Neural progenitor cell (in vitro differentiated cells): ENCODE measurements at regions not wholly inside any gene's neighbourhood (a gene's known extent, or its start where the extent isn't known, plus 50 kb on each side); places are given as distances from the start of the nearest gene placed in this dataset.

Source experiments
- DNase-seq: peaks from one replicate; pipeline ENCODE4 v3.0.0-alpha.2; 2016; ENCODE audit warnings: low spot score
- H2AFZ ChIP-seq: fragments of 200-600 bp; sonication (generic); replicated peaks from 2 replicates; pipeline ENCODE4 v1.6.1; 2016; ENCODE audit warnings: antibody characterized with exemption
- H3F3A ChIP-seq: fragments of 200-600 bp; sonication (generic); 2 replicates; pipeline ENCODE4 v1.6.1; 2016; ENCODE audit warnings: antibody characterized with exemption, low read depth
- H3K27ac ChIP-seq: fragments of 200-600 bp; sonication (generic); 2 replicates; pipeline ENCODE4 v1.5.1; 2016; ENCODE audit warnings: mild to moderate bottlenecking
- H3K27me3 ChIP-seq: fragments of 200-600 bp; sonication (generic); 2 replicates; pipeline ENCODE4 v1.6.1; 2016; ENCODE audit warnings: mild to moderate bottlenecking, moderate library complexity
- H3K36me3 ChIP-seq: fragments of 200-600 bp; sonication (generic); 2 replicates; pipeline ENCODE4 v1.5.1; 2016
- H3K4me1 ChIP-seq: fragments of 200-600 bp; sonication (generic); 2 replicates; pipeline ENCODE4 v1.6.1; 2016; ENCODE audit warnings: mixed run types
- H3K4me2 ChIP-seq: fragments of 200-600 bp; sonication (generic); 2 replicates; pipeline ENCODE4 v1.6.1; 2016
- H3K4me3 ChIP-seq: fragments of 200-600 bp; sonication (generic); 2 replicates; pipeline ENCODE4 v1.5.1; 2016
- H3K79me2 ChIP-seq: fragments of 200-600 bp; sonication (generic); 2 replicates; pipeline ENCODE4 v1.6.1; 2016; ENCODE audit warnings: low read depth
- H3K9ac ChIP-seq: fragments of 200-600 bp; sonication (generic); 2 replicates; pipeline ENCODE4 v1.6.1; 2016
- H3K9me3 ChIP-seq: fragments of 200-600 bp; sonication (generic); 2 replicates; pipeline ENCODE4 v1.5.1; 2016; ENCODE audit warnings: low read depth
- H4K20me1 ChIP-seq: fragments of 200-600 bp; sonication (generic); 2 replicates; pipeline ENCODE4 v1.6.1; 2016; ENCODE audit warnings: low read depth
- H3K27ac Mint-ChIP-seq: 3 replicates; pipeline ENCODE4 v1.8.0; 2021; ENCODE audit warnings: mixed read lengths
- H3K27me3 Mint-ChIP-seq: 2 replicates; pipeline ENCODE4 v1.8.0; 2022; ENCODE audit warnings: low read depth, mild to moderate bottlenecking, inconsistent platforms, moderate library complexity, mixed read lengths; ENCODE audit not compliant: insufficient read depth
- H3K36me3 Mint-ChIP-seq: 3 replicates; pipeline ENCODE4 v1.8.0; 2021; ENCODE audit warnings: mixed read lengths
- H3K4me1 Mint-ChIP-seq: 3 replicates; pipeline ENCODE4 v1.8.0; 2021; ENCODE audit warnings: mixed read lengths
- H3K4me3 Mint-ChIP-seq: 3 replicates; pipeline ENCODE4 v1.8.0; 2021; ENCODE audit warnings: mild to moderate bottlenecking, moderate library complexity, mixed read lengths
- H3K9me3 Mint-ChIP-seq: 3 replicates; pipeline ENCODE4 v1.8.0; 2020; ENCODE audit warnings: mixed read lengths
- CTCF ChIP-seq: fragments of 200-600 bp; sonication (generic); IDR thresholded peaks from 2 replicates; pipeline ENCODE4 v1.5.1; 2017; ENCODE audit warnings: antibody characterized with exemption, mild to moderate bottlenecking
- EZH2 ChIP-seq: fragments of 200-600 bp; sonication (generic); IDR thresholded peaks from 2 replicates; pipeline ENCODE4 v1.6.1; 2017; ENCODE audit warnings: antibody characterized with exemption, mild to moderate bottlenecking, moderate library complexity
- EZH2phosphoT487 ChIP-seq: fragments of 200-600 bp; sonication (generic); IDR thresholded peaks from 2 replicates; pipeline ENCODE4 v1.6.1; 2017; ENCODE audit warnings: antibody characterized with exemption

DNA sequence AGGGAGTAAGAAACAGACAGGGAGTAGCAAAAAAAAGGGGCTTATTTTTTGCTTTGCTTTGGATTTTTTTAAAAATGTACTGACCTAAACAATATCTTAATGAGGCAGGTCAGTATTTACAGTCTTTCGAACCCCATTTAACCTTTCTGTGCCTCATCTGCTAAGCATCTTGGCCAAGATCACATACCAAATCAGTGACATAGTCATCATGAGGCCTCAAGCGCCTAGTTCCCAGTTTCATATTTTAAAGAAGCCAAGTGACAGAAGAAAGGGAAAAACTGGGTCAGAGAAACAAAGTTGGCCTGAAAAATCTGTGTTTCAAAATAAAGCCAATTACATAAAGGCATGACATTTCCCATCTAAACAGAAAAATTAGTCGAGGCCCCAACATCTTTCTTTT lies 94.6 kb upstream of the WDR44 start:
- Histone ChIP-seq H3F3A (no peaks in the 10 kb centered on the region), H3K27me3 (no peaks in the 10 kb centered on the region), H2AFZ (no peak overlapping the region), H3K36me3 (no peaks in the 10 kb centered on the region), H3K4me2 (no peak overlapping the region), H3K79me2 (no peaks in the 10 kb centered on the region), H3K27ac (no peak overlapping the region), H3K9me3 (no peaks in the 10 kb centered on the region), H3K9ac (no peak overlapping the region), H3K4me3 (no peak overlapping the region), H4K20me1 (no peaks in the 10 kb centered on the region), H3K4me1 (no peaks in the 10 kb centered on the region)
- H3K36me3 Mint-ChIP-seq, result no peaks in the 10 kb centered on the region
- no peaks in the 10 kb centered on the region for H3K4me1 Mint-ChIP-seq
- H3K27me3 Mint-ChIP-seq, result no peaks in the 10 kb centered on the region
- no peak overlapping the region for H3K4me3 Mint-ChIP-seq
- TF ChIP-seq EZH2 (no peak), EZH2phosphoT487 (no peak), CTCF (no peak)
- no peaks in the 10 kb centered on the region for H3K9me3 Mint-ChIP-seq
- no peak overlapping the region for H3K27ac Mint-ChIP-seq
- no peak for DNase-seq

DNA sequence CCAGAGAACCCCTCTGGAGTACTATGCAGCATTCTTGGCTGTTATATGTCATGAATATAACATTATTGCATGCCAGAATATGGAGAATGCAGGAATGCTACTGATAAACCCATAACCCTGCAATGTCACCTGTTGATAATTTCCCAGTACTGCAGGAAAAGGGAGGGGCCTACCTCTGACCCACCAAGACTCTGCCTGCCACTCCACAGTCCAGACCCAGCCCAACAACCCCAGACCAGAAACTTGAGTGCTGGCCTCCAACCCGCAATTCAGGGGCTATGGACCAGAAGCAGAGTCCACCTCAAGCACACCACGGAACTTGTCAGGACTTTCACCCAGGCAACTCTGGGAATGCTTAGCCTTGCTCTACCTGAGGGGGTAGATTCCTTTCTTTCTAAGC lies 92.9 kb upstream of the WDR44 start:
- Mint-ChIP-seq H3K4me1 (no peaks in the 10 kb centered on the region), H3K9me3 (no peaks in the 10 kb centered on the region), H3K27ac (no peak overlapping the region), H3K4me3 (no peak overlapping the region), H3K27me3 (no peaks in the 10 kb centered on the region), H3K36me3 (no peaks in the 10 kb centered on the region)
- no peak overlapping the region for H3K27ac ChIP-seq
- H2AFZ ChIP-seq, result no peak overlapping the region
- no peak overlapping the region for H3K4me2 ChIP-seq
- H3K79me2 ChIP-seq, result no peaks in the 10 kb centered on the region
- no peak for DNase-seq
- no peaks in the 10 kb centered on the region for H3F3A ChIP-seq
- no peak overlapping the region for H3K9ac ChIP-seq
- no peak overlapping the region for H3K4me3 ChIP-seq
- no peaks in the 10 kb centered on the region for H3K9me3 ChIP-seq
- H4K20me1 ChIP-seq, result no peaks in the 10 kb centered on the region
- no peaks in the 10 kb centered on the region for H3K4me1 ChIP-seq
- no peaks in the 10 kb centered on the region for H3K27me3 ChIP-seq
- H3K36me3 ChIP-seq, result no peaks in the 10 kb centered on the region
- no peak for TF ChIP-seq EZH2phosphoT487
- no peak for TF ChIP-seq CTCF
- TF ChIP-seq EZH2, result no peak

GRCh38 chrX:118254611-118255010 lies 91.3 kb upstream of the WDR44 start:
- H3K27me3 Mint-ChIP-seq, result no peaks in the 10 kb centered on the region
- H3K4me3 ChIP-seq, result no peak overlapping the region
- no peaks in the 10 kb centered on the region for H3K79me2 ChIP-seq
- no peaks in the 10 kb centered on the region for H3K36me3 ChIP-seq
- no peak overlapping the region for H2AFZ ChIP-seq
- H3K9me3 Mint-ChIP-seq, result no peaks in the 10 kb centered on the region
- H3K4me1 ChIP-seq, result no peaks in the 10 kb centered on the region
- H3K4me3 Mint-ChIP-seq, result no peak overlapping the region
- no peaks in the 10 kb centered on the region for H3F3A ChIP-seq
- no peaks in the 10 kb centered on the region for H3K4me1 Mint-ChIP-seq
- H3K36me3 Mint-ChIP-seq, result no peaks in the 10 kb centered on the region
- no peak overlapping the region for H3K9ac ChIP-seq
- no peaks in the 10 kb centered on the region for H3K9me3 ChIP-seq
- peak; percentile 60 for DNase-seq
- TF ChIP-seq EZH2phosphoT487 (no peak), EZH2 (no peak), CTCF (peak; percentile 71)
- no peaks in the 10 kb centered on the region for H4K20me1 ChIP-seq
- H3K27me3 ChIP-seq, result no peaks in the 10 kb centered on the region
- no peak overlapping the region for H3K4me2 ChIP-seq
- H3K27ac ChIP-seq, result no peak overlapping the region
- H3K27ac Mint-ChIP-seq, result no peak overlapping the region

GRCh38 chrX:118255921-118256320 lies 90.0 kb upstream of the WDR44 start:
- H3K4me2 ChIP-seq, result no peak overlapping the region
- H2AFZ ChIP-seq, result no peak overlapping the region
- Mint-ChIP-seq H3K36me3 (no peaks in the 10 kb centered on the region), H3K9me3 (no peaks in the 10 kb centered on the region), H3K4me1 (no peaks in the 10 kb centered on the region), H3K27me3 (no peaks in the 10 kb centered on the region), H3K27ac (no peak overlapping the region), H3K4me3 (no peak overlapping the region)
- H3K4me3 ChIP-seq, result no peak overlapping the region
- no peak for TF ChIP-seq EZH2phosphoT487
- no peak for TF ChIP-seq EZH2
- no peak for TF ChIP-seq CTCF
- no peaks in the 10 kb centered on the region for H3K27me3 ChIP-seq
- H3K27ac ChIP-seq, result no peak overlapping the region
- no peak for DNase-seq
- no peaks in the 10 kb centered on the region for H3K79me2 ChIP-seq
- H3K9me3 ChIP-seq, result no peaks in the 10 kb centered on the region
- no peaks in the 10 kb centered on the region for H3K4me1 ChIP-seq
- H4K20me1 ChIP-seq, result no peaks in the 10 kb centered on the region
- no peaks in the 10 kb centered on the region for H3F3A ChIP-seq
- H3K36me3 ChIP-seq, result no peaks in the 10 kb centered on the region
- H3K9ac ChIP-seq, result no peak overlapping the region
